ENCODE measurements at regions not wholly inside any gene's neighbourhood (a gene's known extent, or its start where the extent isn't known, plus 50 kb on each side); places are given as distances from the start of the nearest gene placed in this dataset.

DNA sequence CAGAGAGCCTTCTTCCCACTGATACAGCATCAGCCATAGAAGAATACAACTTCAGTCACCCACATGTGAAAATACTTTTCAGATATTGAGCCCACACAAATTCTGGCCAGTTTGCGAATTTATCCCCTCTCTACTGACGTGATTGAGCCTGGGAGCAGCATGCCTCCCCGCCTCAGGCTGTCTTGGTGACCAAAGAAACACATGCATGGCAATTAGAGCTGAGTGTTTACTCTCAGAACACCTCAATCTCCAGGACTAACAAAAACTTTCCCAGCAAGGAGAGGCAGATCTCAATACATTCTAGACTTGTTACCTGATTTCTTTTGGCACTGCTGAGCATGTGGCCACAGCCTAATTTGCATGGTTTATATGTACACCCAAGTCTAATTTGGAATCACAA is 122.5 kb downstream of the TMEM26 start:
- DNase-seq (ENCODE audit: low read depth): no peak
- no peak overlapping the region for H3K4me3 ChIP-seq (ENCODE audit: low read depth, low read length)
- TF ChIP-seq, protein P1, sequence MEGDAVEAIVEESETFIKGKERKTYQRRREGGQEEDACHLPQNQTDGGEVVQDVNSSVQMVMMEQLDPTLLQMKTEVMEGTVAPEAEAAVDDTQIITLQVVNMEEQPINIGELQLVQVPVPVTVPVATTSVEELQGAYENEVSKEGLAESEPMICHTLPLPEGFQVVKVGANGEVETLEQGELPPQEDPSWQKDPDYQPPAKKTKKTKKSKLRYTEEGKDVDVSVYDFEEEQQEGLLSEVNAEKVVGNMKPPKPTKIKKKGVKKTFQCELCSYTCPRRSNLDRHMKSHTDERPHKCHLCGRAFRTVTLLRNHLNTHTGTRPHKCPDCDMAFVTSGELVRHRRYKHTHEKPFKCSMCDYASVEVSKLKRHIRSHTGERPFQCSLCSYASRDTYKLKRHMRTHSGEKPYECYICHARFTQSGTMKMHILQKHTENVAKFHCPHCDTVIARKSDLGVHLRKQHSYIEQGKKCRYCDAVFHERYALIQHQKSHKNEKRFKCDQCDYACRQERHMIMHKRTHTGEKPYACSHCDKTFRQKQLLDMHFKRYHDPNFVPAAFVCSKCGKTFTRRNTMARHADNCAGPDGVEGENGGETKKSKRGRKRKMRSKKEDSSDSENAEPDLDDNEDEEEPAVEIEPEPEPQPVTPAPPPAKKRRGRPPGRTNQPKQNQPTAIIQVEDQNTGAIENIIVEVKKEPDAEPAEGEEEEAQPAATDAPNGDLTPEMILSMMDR (IDR thresholded peaks at IDR 0.05; ENCODE audit: insufficient read depth, low read depth, low read length): no peak

DNA sequence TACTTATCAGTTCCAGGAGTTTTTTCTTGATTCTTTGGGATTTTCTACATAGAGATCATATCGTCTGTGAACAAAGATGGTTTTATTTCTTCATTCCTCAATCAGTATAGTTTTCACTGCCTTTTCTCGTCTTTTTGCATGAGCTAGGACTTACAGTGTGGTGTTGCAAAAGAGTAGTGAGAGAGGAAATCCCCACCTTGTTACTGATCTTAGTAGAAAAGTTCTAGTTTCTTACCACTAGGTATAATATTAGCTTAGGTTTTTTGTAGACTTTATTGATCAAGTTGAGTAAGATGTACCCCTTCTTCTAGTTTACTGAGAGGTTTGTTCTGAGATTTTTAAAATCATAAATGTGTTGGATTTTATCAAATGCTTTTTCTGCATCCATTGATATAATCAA is 123.3 kb downstream of the TMEM26 start:
- TF ChIP-seq, protein P1 (IDR thresholded peaks at IDR 0.05; ENCODE audit: insufficient read depth, low read depth, low read length): no peak
- no peak overlapping the region for H3K4me3 ChIP-seq (ENCODE audit: low read depth, low read length)
- no peak for DNase-seq (ENCODE audit: low read depth)

DNA sequence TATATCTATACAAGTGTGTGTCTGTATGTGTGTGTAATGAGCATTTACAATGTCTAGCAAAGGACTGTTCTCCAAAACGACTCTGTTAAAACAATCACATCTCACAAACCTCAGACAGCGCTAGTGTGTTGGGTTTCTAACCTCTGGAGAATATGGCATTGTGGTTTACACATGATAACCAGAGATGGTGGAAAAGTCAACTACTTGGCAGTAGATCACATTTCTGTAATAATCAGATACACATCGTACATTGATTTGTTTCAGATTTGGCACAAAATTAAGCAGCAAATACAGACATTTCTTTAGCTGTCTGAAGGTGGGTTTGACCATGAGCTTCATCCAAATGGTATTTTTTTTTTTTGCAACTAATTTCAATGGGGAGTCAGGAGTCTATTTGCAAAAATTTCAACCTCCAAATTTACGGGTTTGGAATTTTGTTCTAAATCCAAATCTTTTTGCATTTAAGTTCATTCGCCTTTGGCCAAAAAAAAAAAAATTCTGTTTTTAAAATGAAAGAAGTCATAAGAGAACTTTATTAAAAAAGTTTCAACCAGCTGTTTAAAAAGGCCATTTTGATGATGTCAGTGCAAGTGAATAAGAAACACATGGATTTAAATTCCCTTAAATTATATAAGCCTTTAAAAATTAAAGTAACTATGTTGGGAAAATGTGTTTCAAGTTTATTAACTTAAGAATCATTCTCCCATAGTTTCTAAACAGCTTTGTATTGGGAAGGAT is 127.8 kb downstream of the TMEM26 start:
- no peak for DNase-seq (ENCODE audit: low read depth)
- TF ChIP-seq, protein P1 (IDR thresholded peaks at IDR 0.05; ENCODE audit: insufficient read depth, low read depth, low read length): no peak
- no peak overlapping the region for H3K4me3 ChIP-seq (ENCODE audit: low read depth, low read length)

DNA sequence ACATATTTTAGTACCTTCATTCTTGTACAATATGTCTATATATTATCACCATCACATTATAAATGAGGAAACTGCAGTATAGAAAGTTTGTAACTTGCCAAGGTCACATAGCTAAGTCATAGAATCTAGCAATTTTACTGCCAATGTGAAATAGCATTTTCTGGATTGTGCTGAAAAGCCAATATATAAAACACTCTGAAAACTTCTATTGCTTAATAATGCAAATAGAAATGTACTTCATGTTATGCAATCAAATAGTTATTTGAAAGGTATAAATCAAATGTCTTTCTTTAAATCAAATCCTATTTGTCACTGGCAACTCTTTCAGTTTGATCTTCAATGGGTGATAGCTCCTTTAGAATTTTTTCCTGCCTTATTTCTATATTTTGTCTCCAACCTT is 129.5 kb downstream of the TMEM26 start:
- TF ChIP-seq, protein P1 (IDR thresholded peaks at IDR 0.05; ENCODE audit: insufficient read depth, low read depth, low read length): no peak
- H3K4me3 ChIP-seq (ENCODE audit: low read depth, low read length): no peak overlapping the region
- DNase-seq (ENCODE audit: low read depth): no peak

DNA sequence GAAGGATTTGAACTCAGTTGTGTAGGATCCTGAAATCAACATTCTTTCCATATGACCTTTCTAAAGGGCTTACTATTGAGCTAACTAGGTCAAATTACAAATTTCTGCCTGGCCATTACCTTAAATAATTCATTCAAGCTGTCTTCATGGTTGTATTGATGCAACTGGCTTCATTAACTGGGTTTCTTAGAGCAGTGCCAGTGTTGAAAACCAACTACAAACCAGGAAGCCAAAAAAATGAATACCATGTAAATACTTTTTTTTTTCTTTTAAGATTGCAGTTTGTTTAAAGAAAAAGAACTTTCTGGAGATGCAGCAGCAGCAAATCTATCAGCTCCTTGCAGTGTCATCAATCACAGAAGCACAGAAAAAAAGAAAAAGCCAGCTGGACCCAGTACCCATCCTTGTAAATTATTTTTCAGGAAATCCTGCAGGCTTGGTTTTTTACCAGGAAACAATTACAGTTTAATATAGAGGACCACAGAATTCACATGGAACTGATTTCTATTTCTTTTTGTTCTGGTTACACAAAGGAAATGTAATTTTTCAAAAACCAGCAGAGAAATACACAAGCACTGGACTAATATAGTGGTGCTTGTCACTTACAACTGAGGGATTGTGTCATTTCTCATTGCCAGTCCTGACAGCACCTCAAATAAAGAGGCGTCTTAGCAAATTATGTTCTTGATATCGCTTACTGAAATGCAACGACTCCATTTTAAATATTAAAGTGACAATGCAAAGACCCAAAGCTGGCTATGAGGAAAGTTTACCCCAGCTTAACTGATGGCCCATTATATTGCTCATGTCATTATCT is 131.9 kb downstream of the TMEM26 start:
- DNase-seq (ENCODE audit: low read depth): no peak
- no peak overlapping the region for H3K4me3 ChIP-seq (ENCODE audit: low read depth, low read length)
- TF ChIP-seq, protein P1 (IDR thresholded peaks at IDR 0.05; ENCODE audit: insufficient read depth, low read depth, low read length): no peak

DNA sequence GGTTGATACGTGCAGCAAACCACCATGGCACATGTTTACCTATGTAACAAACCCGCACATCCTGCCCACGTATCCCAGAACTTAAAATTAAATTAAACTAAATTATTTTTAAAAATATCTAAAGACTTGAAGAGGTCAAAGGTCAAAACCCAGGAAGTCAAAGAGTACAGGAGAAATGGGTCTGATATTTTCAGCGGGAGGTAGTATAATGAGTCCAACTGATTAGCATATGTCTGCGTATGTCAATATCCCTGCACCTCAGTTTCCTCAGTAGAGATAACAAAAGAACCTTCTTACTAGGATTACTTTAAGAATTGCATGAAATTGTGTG is 133.0 kb downstream of the TMEM26 start:
- TF ChIP-seq, protein P1 (IDR thresholded peaks at IDR 0.05; ENCODE audit: insufficient read depth, low read depth, low read length): no peak
- no peak for DNase-seq (ENCODE audit: low read depth)

More for the DNA sequence above, 133.0 kb downstream of the TMEM26 start:
- H3K4me3 ChIP-seq (ENCODE audit: low read depth, low read length): no peak overlapping the region

All from fibroblast of villous mesenchyme (primary cell).